ENCODE measurements at regions not wholly inside any gene's neighbourhood (a gene's known extent, or its start where the extent isn't known, plus 50 kb on each side); places are given as distances from the start of the nearest gene placed in this dataset.

GRCh38 chr15:53009093-53009492 lies 219.0 kb upstream of the ONECUT1 start:
- TF ChIP-seq CTCF (IDR thresholded peaks at IDR 0.05) (no peak), POLR2A (IDR thresholded peaks at IDR 0.05) (no peak)
